GM10248 (cell line): ENCODE measurements at regions not wholly inside any gene's neighbourhood (a gene's known extent, or its start where the extent isn't known, plus 50 kb on each side); places are given as distances from the start of the nearest gene placed in this dataset.

Experiments
- CTCF ChIA-PET: fragments of 300-600 bp; sonication (Branson Sonifier 250); formaldehyde crosslinking; extraction: SDS; loops from one replicate; lab custom pipeline; 2021; ENCODE audit warnings: antibody characterized with exemption; lab: Yijun Ruan, JAX
- POLR2A ChIA-PET: fragments of 350-650 bp; sonication (Branson Sonifier 250); formaldehyde crosslinking; extraction: SDS; loops from one replicate; lab custom pipeline; 2020; ENCODE audit warnings: antibody characterized with exemption; lab: Yijun Ruan, JAX
- DNase-seq: peaks from one replicate; pipeline ENCODE4 v3.0.0; 2012; ENCODE audit errors: extremely low spot score
- TF ChIP-seq, protein P1 (sequence below): IDR thresholded peaks from 2 replicates; pipeline ENCODE4 v1.5.1; 2012; ENCODE audit warnings: mild to moderate bottlenecking, low read depth; ENCODE audit errors: extremely low read depth, missing control alignments, control extremely low read depth

- no peak for DNase-seq
- POLR2A ChIA-PET, result no interaction called here
- TF ChIP-seq, protein P1, sequence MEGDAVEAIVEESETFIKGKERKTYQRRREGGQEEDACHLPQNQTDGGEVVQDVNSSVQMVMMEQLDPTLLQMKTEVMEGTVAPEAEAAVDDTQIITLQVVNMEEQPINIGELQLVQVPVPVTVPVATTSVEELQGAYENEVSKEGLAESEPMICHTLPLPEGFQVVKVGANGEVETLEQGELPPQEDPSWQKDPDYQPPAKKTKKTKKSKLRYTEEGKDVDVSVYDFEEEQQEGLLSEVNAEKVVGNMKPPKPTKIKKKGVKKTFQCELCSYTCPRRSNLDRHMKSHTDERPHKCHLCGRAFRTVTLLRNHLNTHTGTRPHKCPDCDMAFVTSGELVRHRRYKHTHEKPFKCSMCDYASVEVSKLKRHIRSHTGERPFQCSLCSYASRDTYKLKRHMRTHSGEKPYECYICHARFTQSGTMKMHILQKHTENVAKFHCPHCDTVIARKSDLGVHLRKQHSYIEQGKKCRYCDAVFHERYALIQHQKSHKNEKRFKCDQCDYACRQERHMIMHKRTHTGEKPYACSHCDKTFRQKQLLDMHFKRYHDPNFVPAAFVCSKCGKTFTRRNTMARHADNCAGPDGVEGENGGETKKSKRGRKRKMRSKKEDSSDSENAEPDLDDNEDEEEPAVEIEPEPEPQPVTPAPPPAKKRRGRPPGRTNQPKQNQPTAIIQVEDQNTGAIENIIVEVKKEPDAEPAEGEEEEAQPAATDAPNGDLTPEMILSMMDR, result no peak
- CTCF ChIA-PET, result no interaction called here
Observed at GRCh38 chr11:11703885-11704284, 82.1 kb upstream of the GALNT18 start.

GRCh38 chr11:11701070-11701469 is 79.3 kb upstream of the GALNT18 start:
- TF ChIP-seq, protein P1, result no peak
- no peak for DNase-seq
- ChIA-PET POLR2A (no interaction called here), CTCF (no interaction called here)

GRCh38 chr11:11697796-11698195 is 76.0 kb upstream of the GALNT18 start:
- POLR2A ChIA-PET, result no interaction called here
- DNase-seq, result no peak
- CTCF ChIA-PET, result no interaction called here
- TF ChIP-seq, protein P1, result no peak

- TF ChIP-seq, protein P1, result no peak
- ChIA-PET CTCF (interaction anchor here (1.1 to 1.3 kb wide), 2 partner anchors 31 to 107 kb away, joined by 3 read pairs; no protein-coding TSS in a partner anchor), POLR2A (no interaction called here)
- DNase-seq, result no peak
Observed at GRCh38 chr11:11691296-11692151, 69.7 kb upstream of the GALNT18 start.

- TF ChIP-seq, protein P1, result no peak
- ChIA-PET POLR2A (no interaction called here), CTCF (no interaction called here)
- DNase-seq, result no peak
Observed at GRCh38 chr11:11681536-11681935, 59.7 kb upstream of the GALNT18 start.

GRCh38 chr11:11677672-11678356 is 56.0 kb upstream of the GALNT18 start:
- TF ChIP-seq, protein P1, result no peak

More at GRCh38 chr11:11677672-11678356, 56.0 kb upstream of the GALNT18 start:
- no peak for DNase-seq
- ChIA-PET CTCF (interaction anchor here (1.0 to 1.4 kb wide), 2 partner anchors 12 to 45 kb away, joined by 3 to 5 read pairs; no protein-coding TSS in a partner anchor), POLR2A (no interaction called here)
